Activated T-cell treated with anti-CD3 and anti-CD28 coated beads, Interleukin-2, amount 50 U/mL, for 1 hour (primary cell): ENCODE measurements at regions not wholly inside any gene's neighbourhood (a gene's known extent, or its start where the extent isn't known, plus 50 kb on each side); places are given as distances from the start of the nearest gene placed in this dataset.

Source experiments
- DNase-seq: peaks from one replicate; pipeline ENCODE4 v3.0.0-alpha.2; 2020

DNA sequence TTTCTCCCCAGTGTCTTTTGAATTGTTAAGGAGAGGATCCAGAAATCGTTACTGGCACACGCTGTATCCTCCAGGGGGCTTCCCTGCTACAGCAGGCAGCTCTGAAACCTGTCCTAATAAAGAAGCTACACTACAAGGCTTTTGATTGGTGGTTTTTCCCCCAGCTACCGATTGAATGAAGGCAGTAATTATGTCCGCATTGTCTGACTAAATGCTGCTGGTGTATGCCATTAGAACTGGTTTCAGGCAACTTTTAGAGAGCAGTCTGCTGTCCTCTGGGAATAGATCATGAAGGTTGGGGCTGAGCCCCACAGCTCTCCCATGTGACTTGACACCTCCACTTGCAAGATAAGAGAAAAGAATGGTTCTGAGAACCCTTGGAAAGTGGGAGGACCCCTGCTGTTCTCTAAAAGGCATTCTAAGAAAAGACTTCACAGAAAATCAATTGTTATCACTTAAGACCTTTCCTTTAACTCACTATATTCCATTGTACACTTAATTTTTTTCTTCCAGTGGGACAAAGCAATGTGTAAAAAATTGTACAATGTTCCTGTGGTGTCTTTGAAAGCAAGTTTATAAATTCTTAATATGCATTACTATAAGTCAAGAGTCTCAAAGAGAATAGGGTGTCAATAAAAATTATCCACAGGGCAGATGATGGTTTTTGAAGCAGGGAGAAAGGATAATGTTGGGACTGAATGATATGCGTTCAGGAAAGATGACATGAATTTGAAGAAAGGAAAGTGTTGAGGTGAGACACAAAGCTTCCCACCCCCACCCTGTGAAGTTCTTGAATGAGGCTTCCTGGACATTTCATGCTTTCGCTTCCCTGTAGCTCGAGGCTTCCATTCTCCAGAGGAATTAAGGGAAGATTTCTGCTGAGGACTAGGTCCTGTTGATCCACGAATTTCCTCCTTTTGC, 53.0 kb upstream of the DAZL start:
- no peak for DNase-seq

DNA sequence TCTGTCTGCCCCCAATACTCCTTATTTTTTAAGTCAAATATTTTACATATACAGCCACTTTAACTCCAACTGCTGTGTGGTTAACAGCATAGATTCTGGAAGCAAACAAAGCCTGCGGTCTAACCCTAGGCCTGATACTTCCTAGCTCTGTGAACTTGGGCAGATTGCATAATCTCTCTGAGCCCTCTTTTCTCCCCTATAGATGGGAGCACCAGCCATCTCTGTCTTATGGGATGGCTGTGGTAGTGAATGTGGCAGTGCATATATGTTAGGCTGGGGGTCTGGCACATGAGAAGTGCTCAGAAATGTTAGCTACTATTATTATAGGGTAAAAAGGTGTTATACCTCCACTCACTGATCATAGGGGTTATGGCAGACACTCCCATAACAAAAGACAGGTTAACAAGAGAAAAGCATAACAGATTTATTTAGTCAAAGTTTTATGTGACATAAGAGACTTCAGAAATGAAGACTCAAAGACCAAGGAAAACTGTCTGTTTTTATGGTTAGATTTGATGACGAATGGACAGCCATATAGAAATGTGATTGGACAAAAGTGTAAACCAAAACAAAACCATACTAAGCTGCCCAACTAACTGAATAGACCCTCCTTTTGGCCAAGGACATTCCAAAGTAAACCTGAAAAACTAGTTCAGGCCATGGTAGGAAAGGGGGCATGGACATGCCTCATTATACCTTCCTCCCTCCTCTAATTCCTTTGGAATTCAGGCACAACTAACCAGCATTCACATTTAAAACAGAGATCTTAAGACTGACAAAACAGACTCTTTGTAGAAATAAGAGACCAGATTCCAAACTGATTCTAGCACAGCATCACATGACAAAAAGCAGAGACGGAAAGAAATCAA, 53.9 kb upstream of the DAZL start:
- DNase-seq = no peak

DNA sequence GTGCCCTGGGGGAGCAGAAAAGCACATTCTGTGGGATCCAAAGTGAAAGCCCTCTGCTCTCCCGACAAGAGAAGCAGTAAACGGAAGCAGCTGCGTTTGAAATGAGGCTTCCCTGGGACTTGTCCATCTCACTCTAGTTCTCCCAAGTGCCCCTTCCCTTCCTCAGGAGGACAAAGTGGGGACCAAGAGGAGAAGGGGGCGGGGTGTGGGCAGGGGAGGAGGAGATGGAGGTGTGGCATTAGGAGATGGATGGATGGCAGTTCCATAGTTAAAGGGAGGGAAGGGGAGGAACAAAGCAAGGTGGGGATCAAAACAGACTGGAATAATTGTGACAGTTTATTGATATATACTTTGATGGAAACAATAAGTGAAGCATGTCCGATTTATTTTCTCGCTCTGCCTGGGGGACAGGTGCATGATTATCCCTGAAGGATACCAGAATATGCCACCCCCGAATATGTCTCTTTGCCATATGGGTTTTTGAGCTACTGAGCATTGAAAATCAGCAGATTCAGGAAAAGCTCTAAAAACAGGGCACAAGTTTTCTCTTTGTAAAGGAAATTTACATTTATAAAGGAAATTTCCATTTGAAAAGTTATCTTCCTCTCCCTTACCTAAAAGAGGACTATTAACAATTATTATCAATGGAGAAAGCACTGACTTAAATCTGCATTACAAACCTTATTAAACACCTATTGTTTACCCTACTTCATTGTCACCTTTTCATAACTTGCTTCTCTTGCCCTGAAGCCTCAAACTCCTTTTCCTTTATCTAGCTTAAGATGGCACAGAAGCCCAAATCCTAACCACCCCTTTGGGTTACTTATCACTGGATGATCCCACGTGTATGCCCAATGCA, 58.9 kb upstream of the DAZL start:
- no peak for DNase-seq

DNA sequence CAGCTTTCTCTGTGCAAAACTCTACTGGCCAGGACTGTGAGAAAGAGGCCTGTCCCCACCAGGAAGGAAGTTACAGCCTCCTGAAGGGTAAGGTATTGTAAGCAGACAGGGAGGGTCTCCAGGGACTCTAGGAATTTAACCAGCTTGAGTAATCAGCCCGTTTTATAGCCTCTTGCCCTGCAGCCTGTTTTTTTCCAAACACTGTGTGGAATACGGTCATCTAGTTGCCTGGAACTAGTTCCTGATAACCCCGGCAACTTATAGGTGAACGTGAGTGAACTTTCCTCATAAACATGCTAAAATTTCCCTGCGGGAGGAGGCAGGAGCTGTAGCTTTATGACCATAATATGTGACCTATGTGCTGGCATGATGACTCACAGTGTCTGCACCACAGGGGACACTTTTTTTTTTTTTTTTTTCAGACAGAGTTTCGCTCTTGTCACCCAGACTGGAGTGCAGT, 60.1 kb upstream of the DAZL start:
- DNase-seq = no peak

DNA sequence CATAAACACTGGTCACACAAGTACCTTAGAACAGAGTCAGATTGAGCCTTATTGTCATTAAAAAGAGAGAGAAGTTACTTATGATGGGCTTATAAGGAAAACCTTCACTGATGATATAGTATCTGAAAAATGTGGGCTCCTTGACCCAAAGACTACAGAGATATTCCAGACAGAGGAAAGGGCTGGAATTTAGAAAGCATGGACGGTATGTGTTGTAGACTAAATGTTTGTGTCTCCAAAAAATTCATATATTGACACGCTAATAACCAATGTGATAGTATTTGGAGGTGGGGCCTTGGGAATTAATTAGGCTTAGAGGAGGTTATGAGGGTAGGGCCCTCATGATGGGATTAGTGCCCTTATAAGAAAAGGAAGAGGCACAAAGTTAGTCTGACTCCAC, 61.0 kb upstream of the DAZL start:
- DNase-seq = no peak

DNA sequence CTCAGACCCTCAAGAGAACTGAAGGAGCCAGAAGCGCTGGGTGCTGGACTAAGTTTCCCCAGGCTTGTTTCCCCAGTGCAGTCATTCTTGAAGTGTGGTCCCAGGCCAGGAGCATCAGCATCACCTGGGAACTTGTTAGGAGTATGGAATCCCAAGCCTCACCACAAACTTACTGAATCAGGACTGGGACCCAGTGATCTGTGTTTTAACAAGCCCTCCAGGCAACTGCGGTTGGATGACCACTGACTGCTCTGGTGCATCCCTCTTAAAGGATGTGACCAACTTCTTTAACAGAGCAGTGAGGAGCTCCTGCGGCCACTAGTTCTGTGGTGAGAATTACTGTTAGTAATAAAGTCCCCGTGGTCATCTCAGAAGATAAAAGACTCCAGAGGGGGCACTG, 62.4 kb upstream of the DAZL start:
- DNase-seq = no peak

DNA sequence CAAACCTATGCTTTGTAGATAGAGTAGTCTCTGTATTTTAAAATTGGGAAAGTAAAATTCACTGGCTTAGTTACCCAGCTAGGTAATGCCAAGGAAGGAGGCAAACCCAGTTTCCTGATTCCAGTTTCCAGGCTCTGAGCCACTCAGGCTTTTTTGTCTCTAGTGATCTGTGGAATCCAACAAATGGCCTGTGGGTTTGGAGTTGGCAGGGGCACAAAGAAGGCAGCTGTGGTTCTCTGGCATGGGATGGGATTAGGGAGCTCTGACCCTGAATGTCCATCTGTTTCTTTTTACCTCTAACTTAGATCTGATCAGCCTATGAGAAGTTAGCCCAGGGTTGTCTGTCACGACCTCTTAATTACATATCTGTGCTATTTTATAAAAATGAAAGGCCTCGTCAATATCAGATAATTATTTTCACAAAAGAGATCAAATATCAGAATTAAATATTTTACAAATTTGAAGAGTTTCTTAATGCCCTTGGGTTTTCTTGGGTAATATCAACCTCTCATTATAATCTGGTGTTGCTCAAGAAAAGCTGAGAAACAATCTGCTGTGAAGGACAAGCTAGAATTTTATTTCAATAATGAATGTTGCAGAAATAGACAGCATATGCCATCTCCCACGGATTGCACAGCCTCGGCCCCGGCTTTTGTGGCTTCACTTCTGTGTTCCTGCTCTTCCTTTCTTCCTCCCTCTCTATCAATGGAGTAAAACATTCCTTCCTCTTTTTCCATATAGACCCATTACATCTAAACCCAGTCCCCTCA, 63.7 kb upstream of the DAZL start:
- no peak for DNase-seq

DNA sequence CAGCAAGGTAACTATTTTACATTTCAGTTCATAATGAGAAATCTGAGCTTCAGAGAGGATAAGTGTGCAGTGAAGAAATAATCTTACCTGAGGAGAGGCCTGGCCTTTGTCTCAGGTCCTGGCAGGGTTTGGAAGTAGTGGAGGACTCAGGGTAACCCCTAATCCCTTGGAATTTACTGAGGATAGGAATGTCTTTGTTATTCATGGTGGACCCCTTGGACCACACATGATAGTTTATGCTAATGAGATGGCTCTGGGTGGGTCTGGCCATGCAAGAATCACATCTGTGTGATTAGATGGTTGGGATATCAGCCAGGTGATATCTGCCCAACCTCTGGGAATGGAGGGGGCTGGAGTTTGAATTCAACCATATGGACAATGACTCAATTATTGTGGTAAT, 65.0 kb upstream of the DAZL start:
- no peak for DNase-seq

DNA sequence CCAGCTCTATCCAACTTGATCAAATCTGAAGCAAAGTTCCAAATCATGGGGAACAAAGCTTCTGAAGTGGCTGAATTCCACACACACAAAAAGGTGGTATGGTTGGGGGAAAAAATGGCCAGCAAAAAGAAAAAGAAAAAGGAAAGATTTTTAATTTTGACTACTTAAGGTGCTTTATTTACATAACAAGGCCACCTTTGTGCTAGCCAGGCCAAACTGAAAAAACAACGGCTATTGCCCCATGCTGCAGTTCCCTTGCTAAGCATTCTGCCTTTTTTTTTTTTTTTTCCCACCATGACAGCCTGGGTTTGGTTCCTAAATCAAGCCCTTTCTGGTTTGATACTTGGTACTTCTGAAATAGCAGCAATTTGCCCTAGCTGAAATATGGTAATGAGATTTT, 66.5 kb upstream of the DAZL start:
- DNase-seq = no peak

DNA sequence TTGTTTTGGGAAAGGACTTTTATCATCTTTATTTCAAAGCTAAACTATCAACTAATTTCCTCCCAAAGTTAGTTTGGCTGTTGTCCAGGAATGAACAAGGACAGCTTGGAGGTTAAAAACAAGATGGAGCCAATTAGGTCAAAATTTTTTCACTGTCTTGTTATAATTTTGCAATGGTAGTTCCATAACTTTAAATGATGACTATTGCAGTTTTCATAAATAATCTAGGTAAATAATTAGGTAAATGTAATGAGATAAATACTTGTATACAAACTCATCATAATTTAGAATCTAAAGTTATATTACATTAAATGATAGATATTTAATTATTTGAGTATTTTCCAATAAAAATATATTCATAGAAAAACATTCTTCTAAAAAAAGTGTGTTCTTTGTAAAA, 68.3 kb upstream of the DAZL start:
- no peak for DNase-seq

DNA sequence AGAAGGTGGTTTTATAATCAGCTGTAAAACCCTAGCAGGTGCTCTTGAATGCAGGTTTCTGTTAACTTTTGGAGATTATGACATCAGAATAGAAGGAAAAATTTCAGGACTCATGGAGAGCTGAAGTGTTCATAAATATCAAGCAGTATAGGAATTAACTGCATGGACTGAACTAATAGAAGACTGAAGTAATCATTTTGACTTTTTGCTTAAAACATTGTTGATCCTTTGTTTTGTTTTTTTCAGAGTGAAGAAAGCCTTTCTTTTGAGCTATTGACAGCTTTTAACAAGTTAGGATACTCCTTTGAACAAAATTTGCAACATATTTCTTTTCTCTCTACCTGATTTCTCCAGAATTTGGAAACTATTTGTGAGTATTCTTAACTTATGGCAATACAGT, 70.6 kb upstream of the DAZL start:
- DNase-seq = no peak

DNA sequence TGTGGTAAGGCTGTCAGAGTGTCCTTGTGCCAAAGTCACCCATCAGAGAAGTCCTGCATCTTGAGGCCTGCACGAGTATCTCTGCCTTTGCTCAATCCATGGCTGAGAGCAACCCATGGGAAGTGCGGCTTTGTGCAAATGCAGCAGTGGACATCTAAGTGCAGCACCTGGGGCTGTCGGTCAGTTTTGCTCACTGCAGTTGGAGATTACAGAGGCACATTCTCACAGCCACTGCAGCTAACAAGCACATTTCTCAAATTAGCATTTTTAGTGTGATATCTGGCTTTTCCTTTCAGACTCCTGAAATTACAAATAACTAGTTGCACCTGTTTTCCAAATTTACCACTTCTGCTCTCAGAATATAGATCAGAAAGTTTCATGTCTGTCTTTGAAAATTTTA, 81.5 kb upstream of the DAZL start:
- no peak for DNase-seq

DNA sequence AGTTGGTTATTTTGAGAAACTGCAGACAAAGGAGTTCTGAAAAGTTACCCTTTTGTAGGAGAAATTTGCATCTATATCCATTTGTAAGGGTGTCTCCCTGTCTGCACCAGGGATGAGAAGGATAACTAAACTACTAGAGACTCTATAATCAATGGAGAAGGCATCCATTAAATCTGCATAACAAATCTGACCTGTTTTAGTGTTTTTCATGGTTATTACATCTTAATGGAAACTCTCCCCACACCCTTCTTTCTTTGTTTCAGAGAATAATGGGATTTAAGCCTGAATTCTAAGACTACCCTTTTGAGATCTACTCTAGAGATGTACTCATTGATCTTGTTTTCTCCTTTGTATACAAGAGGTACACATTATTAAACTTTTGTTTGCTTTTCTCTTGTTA, 82.0 kb upstream of the DAZL start:
- DNase-seq = no peak

DNA sequence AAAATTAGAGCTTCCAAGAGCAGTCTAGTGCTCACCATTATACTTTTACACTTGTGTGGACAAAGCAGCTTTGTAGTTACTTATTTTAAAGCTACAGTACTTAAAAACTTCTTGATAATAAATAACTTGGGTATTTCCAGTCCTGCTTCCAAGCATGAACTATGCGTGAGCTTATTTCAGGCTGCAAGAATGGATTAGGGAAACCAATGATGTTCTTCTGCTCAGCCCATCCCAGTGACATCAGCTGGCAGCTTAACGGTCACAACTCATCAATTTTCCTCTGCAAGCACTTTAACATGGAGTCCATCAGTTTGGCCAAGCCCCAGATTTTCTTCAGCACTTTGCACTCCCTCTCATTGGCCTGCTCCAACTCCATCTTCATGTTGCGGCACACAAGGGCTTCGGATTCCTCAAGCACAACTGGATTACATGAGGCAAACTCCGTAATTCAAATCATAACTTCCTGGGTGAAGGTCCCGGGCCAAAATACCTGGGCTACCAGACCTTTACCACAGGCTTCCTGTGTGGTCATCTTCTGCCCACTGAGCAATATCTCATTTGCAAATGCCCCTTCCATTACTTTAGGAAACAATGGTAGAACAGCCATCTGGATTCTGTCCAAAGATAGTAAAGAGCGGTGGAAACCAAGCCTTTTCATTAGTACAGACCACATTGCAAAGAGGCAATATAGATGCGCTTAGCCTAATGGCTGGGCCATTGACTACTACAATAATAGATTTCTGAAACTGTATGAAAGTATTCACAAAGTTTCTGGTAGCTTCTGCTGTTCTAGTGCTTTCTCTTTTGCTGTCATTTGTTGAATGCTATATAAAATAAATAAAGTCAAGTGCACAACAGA, 87.5 kb upstream of the DAZL start:
- no peak for DNase-seq

DNA sequence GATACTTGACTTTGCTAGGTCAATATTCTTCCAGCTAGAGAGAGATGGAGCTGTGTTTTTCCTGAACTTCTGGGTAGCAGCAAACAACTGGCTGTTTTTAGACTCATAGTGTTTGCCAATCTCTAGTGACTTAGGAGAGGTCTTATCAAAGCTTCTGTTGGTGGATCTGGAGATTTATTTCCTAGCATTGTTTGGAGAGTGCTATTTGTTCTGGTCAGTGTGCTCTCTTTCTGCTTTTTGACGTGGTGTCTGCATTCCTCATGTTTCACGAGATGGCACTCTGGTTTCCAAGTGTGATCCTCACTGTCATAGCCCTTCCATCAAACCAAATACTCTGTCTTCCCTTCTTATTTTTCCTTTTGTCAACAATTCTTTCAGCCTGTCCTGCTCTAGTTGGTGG, 88.6 kb upstream of the DAZL start:
- DNase-seq = no peak

DNA sequence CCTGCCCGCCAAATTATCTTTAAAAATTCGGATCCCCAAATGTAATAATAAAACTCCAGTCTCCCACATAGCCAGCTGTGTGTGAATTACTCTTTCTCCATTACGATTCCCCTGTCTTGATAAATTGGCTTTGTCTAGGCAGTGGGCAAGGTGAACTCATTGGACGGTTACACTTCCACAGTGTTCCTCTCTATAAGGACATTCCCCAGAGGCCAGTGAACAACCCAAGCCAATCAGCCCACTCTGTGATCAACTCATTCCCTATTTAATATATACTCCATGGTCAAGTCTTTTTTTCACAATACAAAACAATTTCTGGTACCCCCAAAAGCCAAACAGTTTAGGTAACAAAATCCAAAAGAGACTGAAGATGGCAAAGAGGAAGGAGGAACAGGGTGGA, 90.5 kb upstream of the DAZL start:
- no peak for DNase-seq

DNA sequence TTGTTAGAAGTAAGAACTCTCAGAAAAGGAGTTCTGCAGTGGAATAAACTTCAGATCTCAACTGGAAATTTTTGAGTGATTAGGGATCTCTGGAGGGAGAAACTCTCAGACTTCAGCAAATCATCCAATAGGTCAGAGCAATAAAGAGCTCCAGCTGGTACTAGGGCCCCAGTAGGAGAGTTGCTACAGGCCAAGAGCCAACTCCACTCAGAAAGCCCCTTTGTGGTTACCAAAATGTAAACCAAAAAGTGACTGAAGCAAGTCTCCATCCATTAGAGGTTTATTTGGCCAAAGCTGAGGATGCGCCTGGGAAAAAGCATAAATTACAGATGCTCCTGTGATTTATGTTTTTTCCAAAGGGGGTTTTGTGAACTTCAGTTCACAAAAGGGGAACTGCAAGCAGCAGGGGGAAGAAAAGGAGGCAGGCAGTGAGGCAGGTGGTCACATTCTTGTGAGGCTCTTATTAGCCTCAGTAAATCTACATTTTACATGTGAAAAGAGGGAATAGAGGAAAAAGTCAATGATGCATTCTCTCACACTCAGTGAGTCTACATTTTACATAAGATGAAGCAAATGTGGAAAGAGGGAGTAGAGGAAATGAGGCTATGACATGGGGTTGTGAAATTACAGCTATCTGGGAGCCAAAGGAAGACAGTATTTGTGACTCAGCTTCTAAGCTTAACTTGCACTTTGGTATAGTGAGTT, 92.4 kb upstream of the DAZL start:
- DNase-seq = no peak

DNA sequence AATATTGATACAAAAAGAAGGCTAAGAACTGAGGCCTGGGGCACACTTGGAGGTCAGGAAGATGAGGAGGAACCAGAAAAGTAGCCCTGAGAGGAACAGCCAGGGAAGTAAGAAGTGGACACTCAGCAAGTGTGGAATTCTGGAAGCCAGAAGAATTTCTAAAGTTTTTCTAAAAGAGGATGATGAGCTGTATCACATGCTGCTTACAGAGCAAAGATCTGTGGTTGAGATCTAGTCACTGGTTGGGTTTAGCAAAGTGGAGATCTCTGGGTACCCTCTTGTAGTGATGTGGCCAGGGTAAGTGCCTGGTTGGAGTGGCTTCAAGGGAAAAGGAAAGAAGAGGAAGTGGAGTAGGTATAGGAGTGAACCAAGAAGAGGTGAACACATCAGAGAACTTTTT, 95.4 kb upstream of the DAZL start:
- DNase-seq = no peak

DNA sequence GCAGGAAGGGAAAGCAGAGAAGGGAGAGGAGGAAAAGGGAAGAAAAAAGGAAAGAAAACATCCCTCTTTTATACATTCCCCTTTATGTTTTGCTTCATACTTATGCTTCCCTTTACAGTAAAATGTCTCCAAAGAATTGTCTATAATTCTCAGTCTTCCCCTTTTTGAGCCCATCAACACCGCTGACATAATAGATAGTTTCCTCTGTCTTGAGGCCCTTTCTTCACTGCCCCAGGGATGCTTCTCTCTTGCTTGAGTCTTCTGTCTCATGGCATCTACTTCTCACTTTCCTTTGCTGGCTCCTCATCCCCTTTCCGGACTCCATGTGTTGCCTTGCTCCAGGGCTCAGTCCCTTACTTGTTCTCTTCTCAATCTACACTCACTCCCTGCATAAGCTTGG, 99.7 kb upstream of the DAZL start:
- DNase-seq = no peak

DNA sequence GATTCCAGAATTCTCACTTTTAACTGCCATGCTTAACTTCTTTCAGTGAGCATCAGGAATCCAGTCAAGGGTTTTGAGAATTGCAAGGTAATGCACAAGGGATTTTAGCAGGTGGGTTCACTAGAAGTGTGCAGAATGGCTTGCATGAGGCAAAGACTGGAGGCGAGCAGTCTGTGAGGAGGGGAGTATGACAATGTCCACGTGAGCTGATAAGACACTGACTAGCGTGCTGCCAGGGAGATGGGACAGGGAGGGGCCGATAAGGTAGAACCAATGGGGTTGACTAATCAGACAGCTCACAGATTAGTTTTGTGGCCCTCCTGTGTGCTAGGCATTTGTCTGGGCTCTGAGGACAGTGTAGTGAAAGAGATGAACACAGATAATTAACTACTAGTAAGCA, 102.0 kb upstream of the DAZL start:
- DNase-seq = no peak

DNA sequence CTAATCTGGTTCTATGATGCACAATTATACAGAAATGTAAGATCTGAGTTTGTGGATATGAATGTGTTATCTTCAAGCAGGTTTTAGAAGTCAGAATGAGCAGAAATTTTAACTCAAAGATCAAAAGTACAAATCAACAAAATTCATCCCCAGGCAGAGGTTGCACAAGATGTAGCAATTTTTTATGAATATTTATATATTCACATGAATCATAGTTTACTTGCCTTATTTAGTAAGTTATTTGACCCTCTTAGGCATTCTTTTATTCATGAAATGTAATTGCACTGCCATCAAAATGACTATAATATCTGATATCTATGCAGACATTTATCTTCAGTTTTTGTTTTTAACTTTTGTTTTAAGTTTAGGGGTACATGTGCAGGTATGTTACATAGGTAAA, 103.1 kb upstream of the DAZL start:
- no peak for DNase-seq
